H1 (cell line): ENCODE measurements at regions not wholly inside any gene's neighbourhood (a gene's known extent, or its start where the extent isn't known, plus 50 kb on each side); places are given as distances from the start of the nearest gene placed in this dataset.
A peak's percentile ranks its signal among the peaks of the same experiment; 100 is the strongest.

Source experiments
- CTCF ChIA-PET: fragments of 300-600 bp; sonication (Branson Sonifier 250); formaldehyde crosslinking; loops from one replicate; lab custom pipeline; 2021; ENCODE audit not compliant: partially characterized antibody; lab: Charles Lee
- POLR2A ChIA-PET: fragments of 300-600 bp; sonication (Branson Sonifier 250); formaldehyde crosslinking; loops from one replicate; lab custom pipeline; 2021; ENCODE audit warnings: inconsistent platforms; ENCODE audit not compliant: partially characterized antibody; lab: Charles Lee
- DNase-seq, 2 experiments: peaks; one replicate each; pipeline versions ENCODE4 v3.0.0 to v3.0.0-alpha.2; 2010 to 2022; ENCODE audit warnings: low spot score in 2 of 2, low read depth in 1 of 2, mixed read lengths in 1 of 2
- FAIRE-seq: peaks from 2 replicates; lab custom pipeline; 2011; peaks lifted over from hg19 to GRCh38; lab: Jason Lieb, UNC
- H2AFZ ChIP-seq: 2 replicates; pipeline ENCODE4 v1.8.1; 2012; ENCODE audit warnings: low read length, inconsistent platforms
- H2AK5ac ChIP-seq: 2 replicates; pipeline ENCODE4 v1.6.1; 2013; ENCODE audit warnings: low read depth, low read length
- H2BK120ac ChIP-seq: replicated peaks from 2 replicates; pipeline ENCODE3; 2013; ENCODE audit warnings: low read depth, low read length, inconsistent platforms
- H2BK12ac ChIP-seq: 2 replicates; pipeline ENCODE4 v1.6.1; 2013; ENCODE audit warnings: low read depth, low read length
- H2BK15ac ChIP-seq: 2 replicates; pipeline ENCODE4 v1.6.1; 2013; ENCODE audit warnings: low read length
- H2BK20ac ChIP-seq: 2 replicates; pipeline ENCODE4 v1.6.1; 2013; ENCODE audit warnings: low read length
- H2BK5ac ChIP-seq: 2 replicates; pipeline ENCODE4 v1.6.1; 2013; ENCODE audit warnings: low read depth, low read length
- H3K14ac ChIP-seq: 2 replicates; pipeline ENCODE4 v1.6.1; 2013; ENCODE audit warnings: inconsistent platforms; ENCODE audit not compliant: insufficient read length
- H3K18ac ChIP-seq: 2 replicates; pipeline ENCODE4 v1.6.1; 2013; ENCODE audit warnings: low read length; ENCODE audit errors: extremely low read depth
- H3K23ac ChIP-seq: 2 replicates; pipeline ENCODE4 v1.6.1; 2013; ENCODE audit warnings: inconsistent platforms; ENCODE audit not compliant: insufficient read length
- H3K23me2 ChIP-seq: 2 replicates; pipeline ENCODE4 v1.6.1; 2013; ENCODE audit warnings: low read depth, low read length
- H3K27ac ChIP-seq: 2 replicates; pipeline ENCODE4 v1.6.1; 2011; ENCODE audit warnings: low read depth, low read length, inconsistent platforms
- H3K27me3 ChIP-seq, 4 experiments: replicated peaks in 1 of 4; 1 replicate in 1 of 4; 2 replicates in 3 of 4; pipeline versions ENCODE4 v1.6.1 to v1.8.1; 2011 to 2013; ENCODE audit warnings: low read length in 3 of 4, mild to moderate bottlenecking in 3 of 4, inconsistent platforms in 2 of 4, mixed read lengths in 2 of 4, moderate library complexity in 1 of 4; ENCODE audit not compliant: control insufficient read depth in 3 of 4, insufficient read depth in 3 of 4; ENCODE audit errors: extremely low read depth in 1 of 4
- H3K36me3 ChIP-seq, 4 experiments: 2 replicates each; pipeline versions ENCODE4 v1.6.1 to v1.8.1; 2011 to 2013; ENCODE audit warnings: mild to moderate bottlenecking in 4 of 4, low read length in 3 of 4, moderate library complexity in 2 of 4, control low read depth in 1 of 4, inconsistent platforms in 1 of 4; ENCODE audit not compliant: insufficient read depth in 4 of 4, control insufficient read depth in 2 of 4
- H3K4ac ChIP-seq: replicated peaks from 2 replicates; pipeline ENCODE3; 2013; ENCODE audit warnings: low read length, low read depth, mixed read lengths, inconsistent platforms; ENCODE audit not compliant: insufficient read length
- H3K4me1 ChIP-seq, 4 experiments: replicated peaks in 1 of 4; 1 replicate in 1 of 4; 2 replicates in 3 of 4; pipeline versions ENCODE4 v1.6.1 to v1.8.1; 2011 to 2013; ENCODE audit warnings: low read length in 3 of 4, inconsistent platforms in 2 of 4, mixed read lengths in 1 of 4; ENCODE audit not compliant: insufficient read depth in 4 of 4, control insufficient read depth in 3 of 4
- H3K4me2 ChIP-seq, 2 experiments: 2 replicates each; pipeline versions ENCODE4 v1.6.1 to v1.8.1; 2011 to 2013; ENCODE audit warnings: low read depth in 2 of 2, low read length in 2 of 2, control low read depth in 1 of 2, inconsistent platforms in 1 of 2, mild to moderate bottlenecking in 1 of 2; ENCODE audit not compliant: insufficient read depth in 1 of 2
- H3K4me3 ChIP-seq, 4 experiments: fragments of 200-600, 300-600 bp in 1 of 4; sonication (generic), shearing (Covaris generic), sonication (Bioruptor Twin) in 1 of 4; 2 replicates each; pipeline versions ENCODE4 v1.5.1 to v1.8.1; 2011 to 2016; ENCODE audit warnings: low read length in 4 of 4, low read depth in 3 of 4, control low read depth in 2 of 4, inconsistent platforms in 2 of 4, mild to moderate bottlenecking in 2 of 4, mixed read lengths in 1 of 4, moderate library complexity in 1 of 4; ENCODE audit not compliant: insufficient read depth in 2 of 4; ENCODE audit errors: extremely low read depth in 1 of 4
- H3K56ac ChIP-seq: replicated peaks from 2 replicates; pipeline ENCODE3; 2013; ENCODE audit warnings: low read depth, mild to moderate bottlenecking, mixed read lengths, low read length, inconsistent platforms; ENCODE audit not compliant: insufficient read length
- H3K79me1 ChIP-seq: 2 replicates; pipeline ENCODE4 v1.6.1; 2013; ENCODE audit warnings: low read depth, low read length, control low read depth
- H3K79me2 ChIP-seq, 2 experiments: 2 replicates each; pipeline versions ENCODE4 v1.6.1 to v1.8.1; 2012 to 2013; ENCODE audit warnings: low read length in 2 of 2, mild to moderate bottlenecking in 2 of 2, inconsistent platforms in 1 of 2; ENCODE audit not compliant: insufficient read depth in 2 of 2, control insufficient read depth in 1 of 2
- H3K9ac ChIP-seq, 4 experiments: replicated peaks in 1 of 4; 1 replicate in 1 of 4; 2 replicates in 3 of 4; pipeline versions ENCODE4 v1.6.1 to v1.8.1; 2011 to 2013; ENCODE audit warnings: low read depth in 3 of 4, low read length in 3 of 4, control low read depth in 2 of 4, mild to moderate bottlenecking in 2 of 4, moderate library complexity in 2 of 4, inconsistent platforms in 1 of 4; ENCODE audit errors: extremely low read depth in 1 of 4
- H3K9me3 ChIP-seq, 2 experiments: 2 replicates each; pipeline versions ENCODE4 v1.6.1 to v1.8.1; 2012 to 2013; ENCODE audit warnings: mild to moderate bottlenecking in 2 of 2, moderate library complexity in 2 of 2, control low read depth in 1 of 2, inconsistent platforms in 1 of 2, low read depth in 1 of 2, low read length in 1 of 2, mixed read lengths in 1 of 2; ENCODE audit not compliant: insufficient read depth in 2 of 2
- H4K20me1 ChIP-seq, 2 experiments: replicated peaks in 1 of 2; 2 replicates each; pipeline versions ENCODE3 to v1.8.1; 2011 to 2013; ENCODE audit warnings: inconsistent platforms in 2 of 2, low read length in 2 of 2, mild to moderate bottlenecking in 1 of 2; ENCODE audit not compliant: insufficient read depth in 2 of 2, control insufficient read depth in 1 of 2
- H4K5ac ChIP-seq: 2 replicates; pipeline ENCODE4 v1.6.1; 2013; ENCODE audit warnings: low read length, low read depth, mixed read lengths, inconsistent platforms; ENCODE audit not compliant: insufficient read length
- H4K8ac ChIP-seq: 2 replicates; pipeline ENCODE4 v1.8.0; 2013; ENCODE audit warnings: mild to moderate bottlenecking, moderate library complexity, low read length, inconsistent platforms; ENCODE audit not compliant: insufficient read depth; ENCODE audit errors: extremely low read depth
- H4K91ac ChIP-seq: replicated peaks from 2 replicates; pipeline ENCODE3; 2013; ENCODE audit warnings: low read length, mixed read lengths, inconsistent platforms; ENCODE audit not compliant: insufficient read length
- BRCA1 ChIP-seq: IDR thresholded peaks from 2 replicates; pipeline ENCODE4 v1.6.1; 2012; ENCODE audit warnings: low read depth, low read length, improper control_type of control experiment
- EP300 ChIP-seq, 2 experiments: IDR thresholded peaks; 1 replicate in 1 of 2; 2 replicates in 1 of 2; pipeline ENCODE4 v1.6.1; 2011 to 2012; ENCODE audit warnings: low read depth in 2 of 2, low read length in 2 of 2, mild to moderate bottlenecking in 2 of 2, borderline replicate concordance in 1 of 2, inconsistent platforms in 1 of 2, moderate library complexity in 1 of 2
- KDM4A ChIP-seq: IDR thresholded peaks from one replicate; pipeline ENCODE4 v1.7.1; 2012; ENCODE audit warnings: low read depth, mild to moderate bottlenecking, moderate library complexity, low read length, inconsistent platforms; ENCODE audit not compliant: severe bottlenecking
- TAF7 ChIP-seq: optimal IDR thresholded peaks from 2 replicates; pipeline ENCODE3; 2011; ENCODE audit warnings: low read depth, mild to moderate bottlenecking, inconsistent platforms, low read length, moderate library complexity, borderline replicate concordance
- ZNF274 ChIP-seq: IDR thresholded peaks from 2 replicates; pipeline ENCODE4 v1.7.0; 2012; ENCODE audit warnings: low read length, borderline replicate concordance; ENCODE audit errors: extremely low read depth
- WGBS, 2 experiments: shearing (Covaris generic) in 1 of 2; methylation state at CpG; one replicate each; pipeline versions ENCODE4 v1.1.6 to v1.1.7; 2013 to 2015; ENCODE audit warnings: low lambda C conversion rate in 2 of 2, mixed read lengths in 2 of 2, inconsistent platforms in 1 of 2, low coverage in 1 of 2, missing lambda C conversion rate in 1 of 2; ENCODE audit not compliant: insufficient replicate concordance in 2 of 2, insufficient coverage in 1 of 2, insufficient read length in 1 of 2; ENCODE audit errors: extremely low coverage in 1 of 2, missing lambda C conversion rate in 1 of 2; 5-methylcytosine and 5-hydroxymethylcytosine counted together

DNA sequence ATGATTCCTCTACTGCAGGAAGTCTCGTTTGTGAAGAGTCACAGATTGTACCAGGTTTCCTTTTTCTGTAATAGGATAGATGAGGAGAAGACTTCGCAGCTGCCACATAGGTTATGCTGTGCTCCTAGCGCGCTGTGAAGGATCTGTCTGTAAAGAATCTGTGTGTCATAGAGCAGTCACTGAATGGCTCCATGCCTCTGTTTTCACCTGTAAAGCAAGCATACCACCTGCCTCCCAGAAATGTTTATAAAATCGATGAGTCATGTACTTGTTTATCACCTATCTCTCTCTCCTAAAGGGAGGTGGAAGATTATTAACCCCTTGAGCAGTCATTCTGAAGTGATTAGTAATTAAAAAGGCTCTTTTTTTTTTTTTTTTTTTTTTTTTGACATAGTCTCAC is 86.6 kb downstream of the TFAP2B start:
- Histone ChIP-seq H3K4me1 (no peaks in the 10 kb centered on the region), H3K27me3 (no peaks in the 10 kb centered on the region), H4K5ac (no peak overlapping the region), H3K9me3 (no peaks in the 10 kb centered on the region), H4K8ac (no peak overlapping the region), H3K4ac (no peak overlapping the region), H3K4me3 (no peak overlapping the region), H3K14ac (no peak overlapping the region), H3K79me2 (no peaks in the 10 kb centered on the region), H2BK120ac (no peak overlapping the region), H2BK5ac (no peak overlapping the region), H2BK20ac (no peak overlapping the region), H3K79me1 (no peaks in the 10 kb centered on the region), H2AFZ (peak overlapping the region; percentile 85), H3K23ac (no peak overlapping the region), H3K18ac (no peak overlapping the region), H2BK12ac (no peak overlapping the region), H2BK15ac (no peak overlapping the region), H2AK5ac (no peak overlapping the region), H3K23me2 (no peaks in the 10 kb centered on the region), H3K4me2 (no peak overlapping the region), H3K56ac (no peak overlapping the region), H4K20me1 (no peaks in the 10 kb centered on the region), H3K9ac (no peak overlapping the region), H3K27ac (no peak overlapping the region), H4K91ac (no peak overlapping the region), H3K36me3 (no peaks in the 10 kb centered on the region)
- DNase-seq (no peak), FAIRE-seq (no peak)
- 91% methylated on average over 5 of the region's 5 CpGs; no CpG with 5 or more reads in 1 of the 2 experiments for whole genome bisulfite sequencing, 2 experiments
- TF ChIP-seq ZNF274 (no peak), BRCA1 (no peak), KDM4A (no peak), TAF7 (no peak), EP300 (IDR thresholded peaks at IDR 0.05; ENCODE audit: borderline replicate concordance in 1 of 2, low read depth in 2 of 2, low read length in 2 of 2) (no peak)
- POLR2A ChIA-PET: no interaction called here
- CTCF ChIA-PET: interaction anchor here (0.7 kb wide), 1 partner anchor 936 kb away, joined by 3 read pairs; no protein-coding TSS in a partner anchor
